Suprapubic skin (tissue), 4 donors: ENCODE measurements at regions not wholly inside any gene's neighbourhood (a gene's known extent, or its start where the extent isn't known, plus 50 kb on each side); places are given as distances from the start of the nearest gene placed in this dataset.
A peak's percentile ranks its signal among the peaks of the same experiment; 100 is the strongest.

Experiments
- DNase-seq, 2 donors: peaks; one replicate each; pipeline ENCODE4 v3.0.0-alpha.2; 2019; ENCODE audit warnings: low spot score in 2 of 2
- H3K27ac ChIP-seq: fragments of 200-600 bp; sonication (generic); one replicate; pipeline ENCODE4 v1.5.1; 2019
- H3K27me3 ChIP-seq: fragments of 200-600 bp; sonication (generic); one replicate; pipeline ENCODE4 v1.5.1; 2019
- H3K36me3 ChIP-seq: fragments of 200-600 bp; sonication (generic); one replicate; pipeline ENCODE4 v1.5.1; 2019
- H3K4me1 ChIP-seq: fragments of 200-600 bp; sonication (generic); one replicate; pipeline ENCODE4 v1.5.1; 2019
- H3K4me3 ChIP-seq: fragments of 200-600 bp; sonication (generic); one replicate; pipeline ENCODE4 v1.5.1; 2019; ENCODE audit warnings: mild to moderate bottlenecking
- H3K9me3 ChIP-seq: fragments of 200-600 bp; sonication (generic); one replicate; pipeline ENCODE4 v1.5.1; 2019
- EP300 ChIP-seq: sonication (generic); formaldehyde crosslinking; IDR thresholded peaks from one replicate; pipeline ENCODE4 v1.6.1; 2017; ENCODE audit warnings: antibody characterized with exemption
- POLR2A ChIP-seq, 2 donors: fragments of 450-650 bp; IDR thresholded peaks; one replicate each; pipeline ENCODE4 v1.6.1; 2017; ENCODE audit warnings: antibody characterized with exemption in 2 of 2, mild to moderate bottlenecking in 2 of 2, moderate library complexity in 2 of 2
- POLR2AphosphoS5 ChIP-seq, 3 donors: sonication (generic); formaldehyde crosslinking; IDR thresholded peaks; one replicate each; pipeline ENCODE4 v1.6.1; 2017; ENCODE audit warnings: antibody characterized with exemption in 3 of 3
- WGBS: methylation state at CpG from one replicate; pipeline ENCODE4 v1.1.5; 2018; 5-methylcytosine and 5-hydroxymethylcytosine counted together
- TF ChIP-seq, protein P1 (sequence below), 2 donors: fragments of 200-600 bp in 1 of 2; fragments of 450-650 bp in 1 of 2; sonication (generic) in 1 of 2; IDR thresholded peaks; one replicate each; pipeline ENCODE4 v1.5.1; 2016 to 2019; ENCODE audit warnings: antibody characterized with exemption in 2 of 2, mild to moderate bottlenecking in 1 of 2, moderate library complexity in 1 of 2

DNA sequence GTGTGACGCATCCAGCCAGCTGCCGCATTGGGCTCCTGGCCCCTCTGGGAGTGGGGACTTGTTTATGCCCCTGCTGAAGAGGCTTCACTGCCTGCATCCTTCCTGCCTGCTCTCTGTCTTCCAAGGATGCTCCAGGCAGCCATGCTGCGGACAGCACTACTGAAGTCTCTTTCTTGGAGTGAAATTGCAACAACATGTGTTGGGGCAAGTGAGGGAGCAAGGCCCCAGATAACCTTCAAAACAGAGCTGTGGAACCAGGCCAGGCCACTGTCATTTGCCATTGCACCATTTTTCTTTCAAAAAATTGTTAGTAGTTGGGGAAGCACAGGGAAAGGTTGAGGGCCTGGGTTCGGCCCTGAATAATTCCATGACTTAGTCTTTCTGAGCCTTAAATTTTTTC lies 169.6 kb upstream of the ADRA1B start:
- WGBS: 99% methylated on average over 4 of the region's 4 CpGs
- no peaks in the 10 kb centered on the region for H3K9me3 ChIP-seq

DNA sequence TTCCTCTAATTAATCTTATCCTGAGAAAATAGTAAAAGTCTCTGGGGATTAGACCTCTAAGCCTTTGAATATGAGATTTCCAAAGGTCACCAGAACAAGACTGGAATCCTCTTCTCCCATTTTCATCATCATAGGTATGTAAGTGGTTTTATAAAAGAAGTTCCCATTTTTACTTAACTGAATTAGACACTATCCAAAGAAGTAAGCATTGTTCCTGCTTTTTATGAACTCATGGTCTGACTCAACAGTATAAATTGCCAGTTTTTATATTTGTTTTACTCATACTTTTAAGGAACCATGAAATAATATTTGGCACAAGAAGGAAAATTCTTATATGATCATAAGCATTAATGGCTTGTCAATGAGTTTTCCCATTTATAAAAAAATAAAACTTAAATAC lies 167.1 kb upstream of the ADRA1B start:
- no peaks in the 10 kb centered on the region for H3K36me3 ChIP-seq
- no peak for DNase-seq
- no peaks in the 10 kb centered on the region for H3K4me1 ChIP-seq
- TF ChIP-seq POLR2A (IDR thresholded peaks at IDR 0.05) (no peak), POLR2AphosphoS5 (IDR thresholded peaks at IDR 0.05) (no peak), EP300 (no peak)
- TF ChIP-seq, protein P1, sequence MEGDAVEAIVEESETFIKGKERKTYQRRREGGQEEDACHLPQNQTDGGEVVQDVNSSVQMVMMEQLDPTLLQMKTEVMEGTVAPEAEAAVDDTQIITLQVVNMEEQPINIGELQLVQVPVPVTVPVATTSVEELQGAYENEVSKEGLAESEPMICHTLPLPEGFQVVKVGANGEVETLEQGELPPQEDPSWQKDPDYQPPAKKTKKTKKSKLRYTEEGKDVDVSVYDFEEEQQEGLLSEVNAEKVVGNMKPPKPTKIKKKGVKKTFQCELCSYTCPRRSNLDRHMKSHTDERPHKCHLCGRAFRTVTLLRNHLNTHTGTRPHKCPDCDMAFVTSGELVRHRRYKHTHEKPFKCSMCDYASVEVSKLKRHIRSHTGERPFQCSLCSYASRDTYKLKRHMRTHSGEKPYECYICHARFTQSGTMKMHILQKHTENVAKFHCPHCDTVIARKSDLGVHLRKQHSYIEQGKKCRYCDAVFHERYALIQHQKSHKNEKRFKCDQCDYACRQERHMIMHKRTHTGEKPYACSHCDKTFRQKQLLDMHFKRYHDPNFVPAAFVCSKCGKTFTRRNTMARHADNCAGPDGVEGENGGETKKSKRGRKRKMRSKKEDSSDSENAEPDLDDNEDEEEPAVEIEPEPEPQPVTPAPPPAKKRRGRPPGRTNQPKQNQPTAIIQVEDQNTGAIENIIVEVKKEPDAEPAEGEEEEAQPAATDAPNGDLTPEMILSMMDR (IDR thresholded peaks at IDR 0.05): no peak
- H3K27ac ChIP-seq: no peak overlapping the region
- H3K9me3 ChIP-seq: no peaks in the 10 kb centered on the region
- no peak overlapping the region for H3K4me3 ChIP-seq
- no peaks in the 10 kb centered on the region for H3K27me3 ChIP-seq

More for the DNA sequence above, 169.6 kb upstream of the ADRA1B start:
- no peak overlapping the region for H3K27ac ChIP-seq
- no peaks in the 10 kb centered on the region for H3K4me1 ChIP-seq
- no peak for DNase-seq
- no peak overlapping the region for H3K4me3 ChIP-seq
- TF ChIP-seq, protein P1 (IDR thresholded peaks at IDR 0.05): no peak
- TF ChIP-seq POLR2A (IDR thresholded peaks at IDR 0.05) (no peak), EP300 (no peak), POLR2AphosphoS5 (IDR thresholded peaks at IDR 0.05) (no peak)
- no peaks in the 10 kb centered on the region for H3K27me3 ChIP-seq
- H3K36me3 ChIP-seq: no peaks in the 10 kb centered on the region

DNA sequence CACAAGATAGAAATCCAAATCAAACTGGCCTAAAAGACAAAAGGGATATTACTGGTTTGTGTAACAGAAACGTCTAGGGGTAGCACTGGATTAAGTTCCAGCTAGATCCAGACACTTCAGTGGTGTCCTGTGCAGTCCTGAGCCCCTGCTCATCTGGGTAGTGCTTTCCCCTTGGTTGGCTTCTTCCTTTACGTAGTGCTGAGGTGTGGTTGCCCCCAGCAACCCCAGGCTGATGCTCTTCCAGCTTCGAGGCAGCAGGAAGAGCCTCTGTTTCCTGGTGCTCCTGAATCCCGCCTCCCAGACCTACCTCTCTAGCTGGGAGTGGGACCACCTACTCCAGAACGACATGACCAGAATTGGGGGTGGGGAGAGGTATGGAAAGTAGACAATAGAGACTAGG lies 166.1 kb upstream of the ADRA1B start:
- Histone ChIP-seq H3K27ac (no peak overlapping the region), H3K4me1 (no peaks in the 10 kb centered on the region), H3K4me3 (no peak overlapping the region), H3K36me3 (no peaks in the 10 kb centered on the region), H3K9me3 (no peaks in the 10 kb centered on the region), H3K27me3 (no peaks in the 10 kb centered on the region)
- TF ChIP-seq EP300 (no peak), POLR2AphosphoS5 (IDR thresholded peaks at IDR 0.05) (no peak), POLR2A (IDR thresholded peaks at IDR 0.05) (no peak)
- TF ChIP-seq, protein P1 (IDR thresholded peaks at IDR 0.05): no peak
- no peak for DNase-seq
- WGBS: 61% methylated on average over 5 of the region's 5 CpGs

DNA sequence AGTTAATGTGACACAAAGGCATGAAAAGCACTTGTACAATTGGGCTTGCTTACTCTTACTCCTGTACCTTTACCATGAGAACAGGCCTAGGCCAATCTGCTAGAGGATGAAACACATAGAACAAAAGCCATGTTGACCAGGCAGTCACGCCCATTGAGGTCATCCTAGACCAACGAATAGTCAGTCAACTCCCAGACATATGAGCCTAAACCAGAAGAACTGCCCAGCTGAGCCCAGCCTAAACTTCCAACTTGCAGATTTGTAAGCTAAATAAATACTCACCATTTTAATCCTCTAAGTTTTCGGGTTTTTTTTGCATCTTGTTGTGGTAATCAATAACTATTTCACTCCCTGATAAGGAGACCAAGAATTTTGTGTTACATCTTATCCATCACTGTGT lies 164.8 kb upstream of the ADRA1B start:
- TF ChIP-seq POLR2A (IDR thresholded peaks at IDR 0.05) (no peak), EP300 (no peak), POLR2AphosphoS5 (IDR thresholded peaks at IDR 0.05) (no peak)
- TF ChIP-seq, protein P1 (IDR thresholded peaks at IDR 0.05): no peak
- WGBS: 79% methylated on average over 3 of the region's 3 CpGs
- no peaks in the 10 kb centered on the region for H3K36me3 ChIP-seq
- H3K27ac ChIP-seq: no peak overlapping the region
- H3K4me3 ChIP-seq: no peak overlapping the region
- no peaks in the 10 kb centered on the region for H3K9me3 ChIP-seq
- no peaks in the 10 kb centered on the region for H3K4me1 ChIP-seq
- no peak for DNase-seq
- no peaks in the 10 kb centered on the region for H3K27me3 ChIP-seq

DNA sequence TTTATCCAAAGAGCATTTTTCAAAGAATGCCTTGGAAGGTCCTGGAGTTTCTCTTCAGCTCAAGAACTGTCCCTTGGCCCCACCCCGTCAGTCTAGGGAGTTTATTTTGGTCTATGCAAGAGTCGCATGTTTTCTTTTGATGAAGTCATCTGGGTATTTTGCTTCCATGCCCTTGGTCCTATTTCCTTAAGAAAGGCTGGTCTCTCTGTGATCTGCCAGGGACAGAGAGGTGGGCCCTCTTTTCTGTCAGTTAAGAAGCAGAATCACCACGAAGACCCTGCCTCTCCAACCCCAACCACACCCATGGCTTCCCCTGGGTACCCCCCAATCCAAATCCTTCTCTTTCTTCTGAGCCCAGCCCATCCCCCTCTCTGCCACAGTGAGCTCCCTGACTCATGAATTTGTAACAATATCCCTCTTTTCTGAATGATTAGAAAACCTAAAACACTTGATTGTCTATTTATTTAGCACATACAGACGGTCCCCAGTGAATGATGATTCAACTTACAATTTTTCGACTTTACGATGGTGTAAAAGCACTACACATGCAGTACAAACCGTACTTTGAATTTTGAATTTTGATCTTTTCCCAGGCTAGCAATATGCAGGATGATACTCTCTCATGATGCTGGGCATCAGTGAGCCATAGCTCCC lies 163.5 kb upstream of the ADRA1B start:
- Histone ChIP-seq H3K36me3 (no peaks in the 10 kb centered on the region), H3K27ac (peak overlapping the region; percentile 59), H3K27me3 (no peaks in the 10 kb centered on the region), H3K9me3 (no peaks in the 10 kb centered on the region), H3K4me3 (no peak overlapping the region), H3K4me1 (no peaks in the 10 kb centered on the region)
- no peak for DNase-seq
- 71% methylated on average over 7 of the region's 7 CpGs for WGBS
- TF ChIP-seq EP300: no peak
- no peak for TF ChIP-seq POLR2A (IDR thresholded peaks at IDR 0.05)
- TF ChIP-seq, protein P1 (IDR thresholded peaks at IDR 0.05): no peak
- TF ChIP-seq POLR2AphosphoS5 (IDR thresholded peaks at IDR 0.05): no peak
